ENCODE measurements at regions not wholly inside any gene's neighbourhood (a gene's known extent, or its start where the extent isn't known, plus 50 kb on each side); places are given as distances from the start of the nearest gene placed in this dataset.

DNA sequence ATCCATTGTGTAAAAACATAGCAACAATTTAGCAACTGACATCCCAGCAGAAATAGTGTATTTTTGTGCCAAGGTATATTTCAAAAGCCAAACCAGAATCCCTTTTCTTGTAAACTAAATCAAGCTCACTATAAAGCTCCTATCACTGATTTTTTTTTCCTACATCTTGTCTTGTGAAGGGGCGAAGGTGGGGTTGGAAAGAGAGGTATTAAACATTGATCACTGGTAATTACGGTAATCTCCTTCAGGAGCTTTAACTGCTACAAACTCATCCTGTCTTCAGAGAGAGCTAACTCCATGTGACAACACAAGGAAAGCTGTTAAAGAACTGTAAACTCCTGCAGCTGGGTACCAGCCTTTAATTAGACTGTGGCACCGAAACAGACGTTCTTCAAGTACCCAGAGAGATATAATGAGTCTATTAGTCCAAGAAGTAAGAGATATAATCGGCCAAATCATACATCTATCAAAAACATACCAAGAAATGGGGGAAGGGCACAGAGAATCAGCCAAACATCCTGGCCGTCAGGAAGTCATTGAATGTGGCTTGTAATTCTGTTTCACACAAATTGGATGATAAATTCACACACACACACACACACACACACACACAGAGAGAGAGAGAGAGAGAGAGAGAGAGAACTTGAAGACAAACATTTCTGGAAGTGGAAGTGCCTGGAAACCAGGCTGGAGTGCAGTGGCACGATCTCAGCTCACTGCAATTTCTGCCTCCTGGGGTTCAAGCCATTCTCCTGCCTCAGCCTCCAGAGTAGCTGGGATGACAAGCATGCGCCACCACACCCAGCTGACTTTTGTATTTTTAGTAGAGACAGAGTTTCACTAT lies 111.9 kb upstream of the PPARGC1A start:
- TF ChIP-seq CTCF (conservative IDR thresholded peaks at IDR 0.05) (no peak), ZFX (IDR thresholded peaks at IDR 0.05) (no peak)
